ENCODE measurements at regions not wholly inside any gene's neighbourhood (a gene's known extent, or its start where the extent isn't known, plus 50 kb on each side); places are given as distances from the start of the nearest gene placed in this dataset.

GRCh38 chrX:39577985-39578869 is 519.5 kb downstream of the BCOR start:
- peak in 1 of 2 experiments; percentile 2 for DNase-seq

GRCh38 chrX:39580043-39580442 is 517.7 kb downstream of the BCOR start:
- no peak for DNase-seq

- DNase-seq = no peak
Measured at GRCh38 chrX:39581411-39581810, 516.3 kb downstream of the BCOR start.

GRCh38 chrX:39582091-39582490 is 515.7 kb downstream of the BCOR start:
- DNase-seq = peak; percentile 0

GRCh38 chrX:39582976-39583375 is 514.8 kb downstream of the BCOR start:
- no peak for DNase-seq

GRCh38 chrX:39585808-39586207 is 511.9 kb downstream of the BCOR start:
- no peak for DNase-seq

GRCh38 chrX:39586359-39586758 is 511.4 kb downstream of the BCOR start:
- DNase-seq = no peak

- DNase-seq = no peak
Measured at GRCh38 chrX:39591099-39591498, 506.7 kb downstream of the BCOR start.

- no peak for DNase-seq
Measured at GRCh38 chrX:39592776-39593175, 505.0 kb downstream of the BCOR start.

GRCh38 chrX:39595977-39596376 is 501.8 kb downstream of the BCOR start:
- DNase-seq = no peak

- no peak for DNase-seq
Measured at GRCh38 chrX:39596437-39596836, 501.3 kb downstream of the BCOR start.

- DNase-seq = no peak
Measured at GRCh38 chrX:39599339-39599738, 498.4 kb downstream of the BCOR start.

- no peak for DNase-seq
Measured at GRCh38 chrX:39600222-39600621, 497.5 kb downstream of the BCOR start.

- DNase-seq = no peak
Measured at GRCh38 chrX:39601231-39602177, 496.3 kb downstream of the BCOR start.

GRCh38 chrX:39602195-39602594 is 495.6 kb downstream of the BCOR start:
- DNase-seq = no peak

GRCh38 chrX:39603230-39603629 is 494.5 kb downstream of the BCOR start:
- DNase-seq = no peak

GRCh38 chrX:39605183-39605582 is 492.6 kb downstream of the BCOR start:
- no peak for DNase-seq

- no peak for DNase-seq
Measured at GRCh38 chrX:39605866-39606265, 491.9 kb downstream of the BCOR start.

GRCh38 chrX:39609941-39610340 is 487.8 kb downstream of the BCOR start:
- DNase-seq = no peak

GRCh38 chrX:39611468-39611867 is 486.3 kb downstream of the BCOR start:
- DNase-seq = no peak

- peak in 1 of 2 experiments; percentile 3 for DNase-seq
Measured at GRCh38 chrX:39613482-39613995, 484.2 kb downstream of the BCOR start.

- no peak for DNase-seq
Measured at GRCh38 chrX:39613997-39614679, 483.6 kb downstream of the BCOR start.

GRCh38 chrX:39614680-39614998 is 483.1 kb downstream of the BCOR start:
- no peak for DNase-seq
